HCT116 (cell line): ENCODE measurements at regions not wholly inside any gene's neighbourhood (a gene's known extent, or its start where the extent isn't known, plus 50 kb on each side); places are given as distances from the start of the nearest gene placed in this dataset.

Experiments
- ATAC-seq: fragments of 200-7000 bp; cut with Tn5 transposase; 2 replicates; pipeline ENCODE4 v1.9.1; 2020; ENCODE audit warnings: mild to moderate bottlenecking, moderate library complexity
- BruUV-seq: library from RNA; stranded (reverse); fragments of 400-500 nt; replicated peaks from 2 replicates; lab custom pipeline; 2021; lab: Mats Ljungman, UMichigan
- CTCF ChIA-PET: fragments of 300-600 bp; sonication (Branson Sonifier 250); formaldehyde crosslinking; loops from one replicate; lab custom pipeline; 2021; ENCODE audit warnings: antibody characterized with exemption; lab: Charles Lee
- POLR2A ChIA-PET: fragments of 300-600, 350-600 bp; sonication (Branson Sonifier 250); formaldehyde crosslinking; loops from one replicate; lab custom pipeline; 2021; ENCODE audit warnings: antibody characterized with exemption; lab: Charles Lee
- RAD21 ChIA-PET, 2 experiments: fragments of 300-600 bp; sonication (Branson Sonifier 250); formaldehyde crosslinking; loops; one replicate each; lab custom pipeline; 2023; ENCODE audit warnings: low total read pairs in 2 of 2; ENCODE audit not compliant: uncharacterized antibody in 2 of 2, unreplicated experiment in 2 of 2, low non-redundant PET in 1 of 2; lab: Charles Lee
- DNase-seq: peaks from one replicate; pipeline ENCODE4 v3.0.0-alpha.2; 2010; ENCODE audit warnings: low read depth, low spot score
- H2AFZ ChIP-seq: fragments of 200-600 bp; shearing (Covaris generic), sonication (generic); 2 replicates; pipeline ENCODE4 v1.6.1; 2017; ENCODE audit warnings: low read depth, mixed run types, mixed read lengths, antibody characterized with exemption, low read length; ENCODE audit not compliant: poor library complexity, severe bottlenecking
- H3K27ac ChIP-seq: 2 replicates; pipeline ENCODE4 v1.5.1; 2012; ENCODE audit warnings: low read depth, low read length
- H3K27me3 ChIP-seq: fragments of 200-600 bp; sonication (generic); 2 replicates; pipeline ENCODE4 v1.6.1; 2016; ENCODE audit warnings: mixed run types, low read length, mixed read lengths; ENCODE audit not compliant: insufficient read depth
- H3K36me3 ChIP-seq, 2 experiments: fragments of 200-500 bp in 1 of 2; fragments of 200-600 bp in 1 of 2; sonication (Bioruptor generic) in 1 of 2; sonication (generic) in 1 of 2; 2 replicates each; pipeline versions ENCODE4 v1.5.1 to v1.6.1; 2014 to 2016; ENCODE audit warnings: low read length in 2 of 2, inconsistent platforms in 1 of 2, mixed read lengths in 1 of 2, mixed run types in 1 of 2; ENCODE audit not compliant: insufficient read depth in 2 of 2, control insufficient read depth in 1 of 2
- H3K4me1 ChIP-seq, 2 experiments: fragments of 200-600 bp in 1 of 2; sonication (generic) in 1 of 2; 2 replicates each; pipeline versions ENCODE4 v1.5.1 to v1.6.1; 2012 to 2017; ENCODE audit warnings: low read length in 2 of 2, inconsistent platforms in 1 of 2, mild to moderate bottlenecking in 1 of 2, mixed read lengths in 1 of 2, mixed run types in 1 of 2, moderate library complexity in 1 of 2; ENCODE audit not compliant: insufficient read depth in 2 of 2, control insufficient read depth in 1 of 2
- H3K4me2 ChIP-seq: fragments of 200-600 bp; sonication (generic); 2 replicates; pipeline ENCODE4 v1.6.1; 2017; ENCODE audit warnings: mixed run types, low read length, mixed read lengths
- H3K4me3 ChIP-seq, 2 experiments: fragments of 200-600 bp in 1 of 2; sonication (generic) in 1 of 2; replicated peaks in 1 of 2; 2 replicates each; pipeline ENCODE4 v1.5.1; 2011 to 2016; ENCODE audit warnings: low read length in 2 of 2, control low read depth in 1 of 2, low read depth in 1 of 2, mild to moderate bottlenecking in 1 of 2, mixed read lengths in 1 of 2, mixed run types in 1 of 2
- H3K79me2 ChIP-seq: fragments of 200-600 bp; sonication (generic); 2 replicates; pipeline ENCODE4 v1.6.1; 2017; ENCODE audit warnings: mild to moderate bottlenecking, mixed run types, low read length, moderate library complexity, mixed read lengths; ENCODE audit not compliant: insufficient read depth
- H3K9ac ChIP-seq: fragments of 200-600 bp; sonication (generic); 2 replicates; pipeline ENCODE4 v1.6.1; 2016; ENCODE audit warnings: low read length, mixed read lengths
- H3K9me2 ChIP-seq: fragments of 200-600 bp; sonication (generic), shearing (Covaris generic); 2 replicates; pipeline ENCODE4 v1.6.1; 2017; ENCODE audit warnings: mixed run types, mild to moderate bottlenecking, moderate library complexity; ENCODE audit not compliant: insufficient read depth
- H3K9me3 ChIP-seq, 2 experiments: fragments of 200-500 bp in 1 of 2; fragments of 200-600 bp in 1 of 2; sonication (Bioruptor generic) in 1 of 2; sonication (generic) in 1 of 2; 2 replicates each; pipeline ENCODE4 v1.6.1; 2014 to 2017; ENCODE audit warnings: low read length in 2 of 2, mixed read lengths in 2 of 2, inconsistent platforms in 1 of 2, low read depth in 1 of 2, mild to moderate bottlenecking in 1 of 2, mixed run types in 1 of 2, moderate library complexity in 1 of 2; ENCODE audit not compliant: control insufficient read depth in 1 of 2, insufficient read depth in 1 of 2
- H4K20me1 ChIP-seq: fragments of 200-600 bp; sonication (generic), shearing (Covaris generic); 2 replicates; pipeline ENCODE4 v1.6.1; 2017; ENCODE audit warnings: mixed run types, mild to moderate bottlenecking, moderate library complexity; ENCODE audit not compliant: insufficient read depth
- CEBPB ChIP-seq: IDR thresholded peaks from 2 replicates; pipeline ENCODE4 v1.6.1; 2012; ENCODE audit warnings: low read depth
- CTCF ChIP-seq, 3 experiments: fragments of 200-600 bp in 1 of 3; sonication (generic) in 1 of 3; IDR thresholded peaks in 2 of 3; conservative IDR thresholded peaks in 1 of 3; 2 replicates each; pipeline ENCODE4 v1.5.1; 2012 to 2017; ENCODE audit warnings: low read depth in 2 of 3, low read length in 2 of 3, antibody characterized with exemption in 1 of 3, borderline replicate concordance in 1 of 3, control low read depth in 1 of 3, mild to moderate bottlenecking in 1 of 3, mixed read lengths in 1 of 3, mixed run types in 1 of 3, moderate library complexity in 1 of 3; ENCODE audit not compliant: insufficient read depth in 1 of 3
- ELF1 ChIP-seq: IDR thresholded peaks from 2 replicates; pipeline ENCODE4 v1.6.1; 2012; ENCODE audit warnings: low read depth, borderline replicate concordance
- EZH2 ChIP-seq: fragments of 200-600 bp; sonication (generic); IDR thresholded peaks from 2 replicates; pipeline ENCODE4 v1.6.1; 2017; ENCODE audit warnings: antibody characterized with exemption, mixed run types
- JUND ChIP-seq: IDR thresholded peaks from 2 replicates; pipeline ENCODE4 v1.6.1; 2012
- MAX ChIP-seq: IDR thresholded peaks from 2 replicates; pipeline ENCODE4 v1.6.1; 2012
- POLR2AphosphoS5 ChIP-seq: IDR thresholded peaks from 2 replicates; pipeline ENCODE4 v1.6.1; 2011; ENCODE audit warnings: mild to moderate bottlenecking, low read depth, low read length, moderate library complexity
- RAD21 ChIP-seq: IDR thresholded peaks from 2 replicates; pipeline ENCODE4 v1.6.1; 2012; ENCODE audit warnings: low read depth, mild to moderate bottlenecking
- REST ChIP-seq: IDR thresholded peaks from 2 replicates; pipeline ENCODE4 v1.6.1; 2012; ENCODE audit warnings: low read depth
- SRF ChIP-seq: IDR thresholded peaks from 2 replicates; pipeline ENCODE4 v1.6.1; 2012; ENCODE audit warnings: low read depth
- YY1 ChIP-seq: IDR thresholded peaks from 2 replicates; pipeline ENCODE4 v1.6.1; 2011; ENCODE audit warnings: low read length, low read depth, moderate library complexity, mild to moderate bottlenecking; ENCODE audit not compliant: insufficient replicate concordance; ENCODE audit errors: extremely low read depth
- ZFX ChIP-seq: fragments of 450-650 bp; IDR thresholded peaks from 2 replicates; pipeline ENCODE4 v1.6.1; 2017
- ZNF274 ChIP-seq: fragments of 200-500 bp; sonication (Bioruptor generic); IDR thresholded peaks from 2 replicates; pipeline ENCODE4 v1.6.1; 2014; ENCODE audit warnings: mild to moderate bottlenecking, low read depth, low read length, inconsistent platforms
- intact Hi-C: fragments of 100-400 bp; cut with micrococcal nuclease; formaldehyde crosslinking; loops from 2 replicates; pipeline ENCODE4 v1.10.0; 2022

GRCh38 chr11:91041626-91042025, 818.8 kb upstream of the CHORDC1 start:
- H3K4me2 ChIP-seq = no peak overlapping the region
- POLR2A ChIA-PET = no interaction called here
- no peak overlapping the region for H3K27ac ChIP-seq
- peaks cover 8 to 11% of the 10 kb centered on the region in 2 experiments; a peak in 2 of 4 replicates for H3K9me3 ChIP-seq
- no TSS peak for BruUV-seq
- H3K4me1 ChIP-seq = no peaks in the 10 kb centered on the region
- no peaks in the 10 kb centered on the region for H3K36me3 ChIP-seq
- RAD21 ChIA-PET = no interaction called here
- CTCF ChIA-PET = no interaction called here
- no peak overlapping the region for H3K4me3 ChIP-seq
- no peaks in the 10 kb centered on the region for H3K79me2 ChIP-seq
- no peak for ATAC-seq
- TF ChIP-seq JUND (no peak), CEBPB (no peak), CTCF (IDR thresholded peaks at IDR 0.05 in 2 of 3, conservative IDR thresholded peaks at IDR 0.05 in 1 of 3; ENCODE audit: borderline replicate concordance in 1 of 3, insufficient read depth in 1 of 3, low read depth in 2 of 3, low read length in 2 of 3) (no peak), ZFX (no peak), EZH2 (no peak)
- TF ChIP-seq, all 23 proteins: peak for 0
- H3K9ac ChIP-seq = no peak overlapping the region
- no peak overlapping the region for H2AFZ ChIP-seq
- no peaks in the 10 kb centered on the region for H3K27me3 ChIP-seq
- DNase-seq = no peak
- H4K20me1 ChIP-seq = no peaks in the 10 kb centered on the region
- no peaks in the 10 kb centered on the region for H3K9me2 ChIP-seq
- intact Hi-C loops = no loop called here

DNA sequence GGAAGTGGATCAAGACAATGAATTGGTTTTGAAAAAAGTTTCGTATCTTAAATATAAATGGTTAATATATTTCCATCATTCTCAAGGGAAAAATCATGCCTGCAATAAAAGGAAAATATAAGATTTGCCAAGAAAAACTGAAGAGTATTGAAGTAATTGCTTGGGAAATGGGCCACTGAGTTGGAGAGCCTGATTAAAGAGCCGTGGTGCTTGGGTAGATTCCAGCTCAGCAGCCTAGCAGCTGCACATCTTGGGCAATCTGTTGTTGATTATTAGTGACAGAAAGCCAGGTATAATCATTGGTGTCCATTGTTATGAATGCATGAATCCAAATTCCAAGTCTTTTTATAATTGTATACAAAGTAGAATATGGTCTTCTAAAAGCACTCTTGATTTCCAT, 800.9 kb upstream of the CHORDC1 start:
- BruUV-seq = no TSS peak
- Histone ChIP-seq H2AFZ (no peak overlapping the region), H3K9ac (no peak overlapping the region), H4K20me1 (no peaks in the 10 kb centered on the region), H3K9me2 (no peaks in the 10 kb centered on the region), H3K9me3 (peaks cover 0 to 4% of the 10 kb centered on the region in 2 experiments; a peak in 2 of 4 replicates), H3K27me3 (no peaks in the 10 kb centered on the region), H3K4me2 (no peak overlapping the region), H3K36me3 (no peaks in the 10 kb centered on the region), H3K27ac (no peak overlapping the region), H3K79me2 (no peaks in the 10 kb centered on the region), H3K4me3 (no peak overlapping the region), H3K4me1 (no peaks in the 10 kb centered on the region)
- POLR2A ChIA-PET = no interaction called here
- DNase-seq (no peak), ATAC-seq (no peak)
- intact Hi-C loops = no loop called here
- RAD21 ChIA-PET = no interaction called here
- CTCF ChIA-PET = no interaction called here
- TF ChIP-seq REST = no peak
- TF ChIP-seq YY1 = no peak
- TF ChIP-seq ELF1 = no peak
- TF ChIP-seq RAD21 = no peak
- no peak for TF ChIP-seq ZNF274
- no peak for TF ChIP-seq MAX
- TF ChIP-seq SRF = no peak
- TF ChIP-seq POLR2AphosphoS5 = no peak
